Esophagus mucosa (tissue), 1 donor: ENCODE measurements at regions not wholly inside any gene's neighbourhood (a gene's known extent, or its start where the extent isn't known, plus 50 kb on each side); places are given as distances from the start of the nearest gene placed in this dataset.

Experiments
- ATAC-seq: fragments of 200-7000 bp; cut with Tn5 transposase; one replicate; pipeline ENCODE4 v1.9.1; 2020
- donor health status: DM: yes; HTN: yes; CAD: no.

DNA sequence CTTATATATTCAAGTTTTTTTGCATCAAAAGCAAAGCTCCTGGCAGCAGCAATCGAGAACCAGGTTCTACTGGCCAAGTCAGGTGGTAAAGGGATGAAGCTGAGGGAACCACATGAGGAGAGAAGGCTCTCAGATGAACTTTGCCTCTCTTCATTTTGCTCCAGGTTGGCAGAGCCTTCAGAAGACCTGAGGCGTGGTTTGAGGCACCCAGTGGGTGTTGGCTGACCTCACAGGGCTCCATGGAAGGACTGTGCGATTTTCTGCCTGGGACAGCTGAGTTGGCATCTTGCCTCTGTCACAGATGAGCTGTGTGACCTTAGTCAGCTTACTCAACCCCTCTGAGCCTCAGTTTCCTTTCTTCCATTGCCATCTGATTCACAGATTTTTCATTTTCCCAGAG is 89.0 kb downstream of the INSIG2 start:
- ATAC-seq, result no peak

DNA sequence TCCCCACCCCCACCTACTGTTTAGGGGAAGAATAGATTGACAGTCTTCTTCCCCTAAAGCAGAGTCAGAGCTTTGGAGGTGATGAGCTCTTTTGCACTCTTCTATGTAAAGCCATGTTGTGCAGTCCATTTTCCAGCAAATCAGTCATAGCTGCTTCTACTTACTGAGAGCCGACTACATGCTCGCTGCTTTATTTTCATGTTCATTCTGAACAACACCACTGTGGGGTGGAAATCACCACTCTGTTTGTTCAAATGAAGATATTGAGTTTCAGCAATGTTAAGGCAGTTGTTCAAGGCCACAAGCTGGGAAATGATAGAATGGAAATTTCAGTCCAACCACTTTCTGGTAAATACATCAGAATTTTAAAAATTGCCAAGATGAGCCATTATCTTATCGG is 88.3 kb downstream of the INSIG2 start:
- no peak for ATAC-seq

DNA sequence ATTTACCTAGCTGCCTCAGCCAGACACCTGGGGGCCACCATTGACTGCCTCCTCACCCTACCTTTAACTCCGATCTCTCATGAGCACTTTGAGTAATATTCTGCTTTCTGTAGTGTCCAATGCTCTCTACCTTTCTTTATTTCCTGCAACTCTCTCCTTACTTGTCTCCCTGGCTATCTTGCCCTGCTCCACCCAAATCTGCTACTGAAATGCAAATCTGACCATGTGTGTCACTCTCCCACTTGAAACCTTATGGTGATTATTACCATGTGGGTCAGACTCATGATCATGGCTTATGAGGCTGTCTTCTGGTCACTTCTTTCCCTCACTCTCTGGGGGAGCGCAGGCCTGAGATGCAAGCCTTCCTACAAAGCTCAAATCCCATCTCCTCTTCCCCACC is 83.3 kb downstream of the INSIG2 start:
- no peak for ATAC-seq

GRCh38 chr2:118169359-118170005 is 81.2 kb downstream of the INSIG2 start:
- ATAC-seq, result no peak

DNA sequence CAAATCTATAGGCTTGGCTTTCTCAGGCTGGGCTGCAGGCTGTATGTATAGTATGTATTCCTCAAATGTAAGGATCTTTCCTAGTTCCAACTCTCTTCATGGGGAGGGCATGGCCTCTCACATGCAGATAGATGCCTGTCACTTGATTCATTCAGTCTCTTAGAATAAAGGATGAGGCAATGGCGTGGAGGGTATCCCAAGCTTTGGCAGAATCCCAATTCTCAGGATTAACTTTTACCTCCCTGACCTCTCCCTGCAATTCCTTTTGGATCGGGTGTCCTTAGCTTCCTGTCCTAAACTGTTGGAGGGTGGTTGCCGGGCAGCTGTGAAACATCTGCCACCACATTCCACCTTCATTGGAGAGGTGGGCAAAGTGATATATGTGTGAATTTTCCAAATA is 80.3 kb downstream of the INSIG2 start:
- ATAC-seq, result no peak

- no peak for ATAC-seq
Observed at GRCh38 chr2:118167026-118167425, 78.8 kb downstream of the INSIG2 start.

GRCh38 chr2:118166242-118166641 is 78.0 kb downstream of the INSIG2 start:
- ATAC-seq, result no peak

DNA sequence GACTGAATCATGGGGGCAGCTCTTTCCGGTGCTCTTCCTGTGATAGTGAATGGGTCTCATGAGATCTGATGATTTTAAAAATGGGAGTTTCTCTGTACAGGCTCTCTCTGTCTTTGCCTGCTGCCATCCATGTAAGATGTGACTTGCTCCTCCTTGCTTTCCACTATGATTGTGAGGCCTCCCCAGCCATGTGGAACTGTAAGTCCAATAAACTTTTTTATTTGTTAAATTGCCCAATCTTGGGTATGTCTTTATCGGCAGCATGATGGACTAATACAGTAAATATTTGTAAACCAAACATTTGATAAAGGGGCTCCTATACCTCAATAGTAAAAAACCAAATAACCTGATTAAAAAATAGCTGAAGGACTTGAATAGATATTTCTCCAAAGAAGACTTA is 77.3 kb downstream of the INSIG2 start:
- ATAC-seq, result no peak
